ACHN (cell line): ENCODE measurements at regions not wholly inside any gene's neighbourhood (a gene's known extent, or its start where the extent isn't known, plus 50 kb on each side); places are given as distances from the start of the nearest gene placed in this dataset.
A peak's percentile ranks its signal among the peaks of the same experiment; 100 is the strongest.

Experiments
- DNase-seq: peaks from one replicate; pipeline ENCODE4 v3.0.0-alpha.2; 2015
- in situ Hi-C: cut with HindIII; loops from 2 replicates; pipeline ENCODE4 v1.10.0; 2017; ENCODE audit warnings: low sequenced_read_pairs, low pct_ligation_motif_present, low pct_unique_long_range_greater_than_20kb

DNA sequence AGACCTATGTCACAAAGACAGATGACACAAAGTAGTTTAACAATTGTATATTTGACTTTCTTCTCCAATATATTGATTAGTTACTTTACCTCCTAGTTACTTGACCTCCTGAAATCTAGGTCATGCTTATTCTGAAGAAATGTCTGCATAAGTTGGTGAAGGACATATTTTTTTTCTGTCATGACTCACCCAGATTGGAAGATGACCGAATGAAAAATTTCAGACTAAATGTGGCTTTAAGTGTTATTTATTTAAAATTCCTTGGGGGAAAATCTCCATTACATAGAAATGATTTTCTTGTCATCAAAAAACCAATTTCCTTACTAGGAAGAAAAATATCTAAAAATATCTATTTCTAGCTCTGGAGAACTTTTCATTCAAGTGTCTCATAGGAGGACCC is 217.1 kb downstream of the POSTN start:
- in situ Hi-C loops, result no loop called here
- DNase-seq, result no peak

DNA sequence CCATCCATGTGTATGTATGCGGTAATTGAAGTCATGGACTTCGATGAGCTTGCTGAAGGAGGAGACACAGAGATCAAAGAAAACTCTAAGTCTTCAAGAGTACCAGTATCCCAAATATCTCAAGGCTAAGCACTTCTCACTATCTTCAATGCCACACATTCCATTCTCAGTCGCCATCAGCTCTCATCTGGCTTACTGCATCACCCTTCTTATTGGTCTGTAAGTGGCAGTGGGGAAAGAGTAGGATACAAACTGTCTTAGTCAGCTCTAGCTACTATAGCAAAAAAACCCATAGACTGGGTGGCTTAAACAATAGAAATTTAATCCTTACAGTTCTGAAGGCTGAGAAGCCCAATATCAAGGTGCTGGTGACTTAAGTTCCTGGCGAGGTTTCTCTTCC is 218.7 kb downstream of the POSTN start:
- in situ Hi-C loops, result no loop called here
- DNase-seq, result no peak

DNA sequence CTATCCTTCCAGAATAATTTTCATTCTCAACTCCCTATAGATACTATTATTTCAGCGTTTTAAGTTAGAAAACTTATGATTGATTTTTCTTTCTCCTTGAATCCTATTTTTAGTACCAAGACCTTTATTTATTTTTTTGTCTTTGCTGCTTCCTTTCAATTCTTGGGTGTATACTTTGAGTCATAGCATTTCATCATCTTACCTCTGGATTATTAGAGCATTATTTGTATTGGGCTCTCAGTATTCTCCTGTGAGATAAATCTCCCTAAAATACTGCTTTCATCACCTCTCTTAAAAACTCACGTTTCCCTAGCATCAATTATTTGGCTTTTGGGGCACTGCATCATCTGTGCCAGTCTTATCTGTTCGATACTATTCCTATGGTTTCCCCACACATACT is 222.8 kb downstream of the POSTN start:
- DNase-seq, result no peak
- in situ Hi-C loops, result no loop called here

DNA sequence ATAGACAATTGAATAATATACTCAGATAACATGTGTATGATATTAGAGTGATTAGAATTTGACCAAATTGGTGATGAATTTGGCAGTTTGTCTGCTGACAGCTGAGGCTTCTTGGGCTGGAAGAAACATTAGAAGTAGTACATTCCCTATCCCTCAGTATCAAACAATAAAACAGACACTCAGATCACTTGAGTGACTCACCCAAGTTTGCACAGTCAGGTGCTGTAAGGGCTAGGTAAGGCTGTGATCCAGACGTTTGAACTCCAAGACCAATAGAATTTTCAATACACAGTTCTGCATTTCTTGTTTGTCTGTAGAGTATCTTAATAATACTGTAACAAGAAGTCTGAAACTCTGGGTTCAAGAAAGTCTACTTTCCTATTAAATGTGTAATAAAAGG is 223.5 kb downstream of the POSTN start:
- no peak for DNase-seq
- in situ Hi-C loops, result no loop called here

DNA sequence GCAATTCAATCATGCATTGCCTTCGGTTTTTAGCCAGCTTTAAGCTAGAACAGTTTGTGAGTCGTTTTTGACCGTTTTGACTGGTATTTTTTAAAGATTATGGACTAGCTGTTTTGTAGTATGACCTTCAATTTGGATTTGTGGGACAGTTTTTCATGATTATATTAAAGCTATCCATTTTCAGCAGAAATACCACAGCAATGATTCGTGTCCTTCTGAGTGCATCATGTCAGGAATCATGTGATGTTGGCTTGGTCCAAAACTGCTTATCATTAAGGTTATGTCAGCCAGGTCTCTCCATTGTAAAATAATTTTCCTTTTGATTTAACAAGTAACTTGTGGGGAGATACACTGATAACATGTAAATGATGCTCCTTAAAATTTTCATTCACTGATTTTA is 229.0 kb downstream of the POSTN start:
- in situ Hi-C loops, result no loop called here
- peak; percentile 8 for DNase-seq

DNA sequence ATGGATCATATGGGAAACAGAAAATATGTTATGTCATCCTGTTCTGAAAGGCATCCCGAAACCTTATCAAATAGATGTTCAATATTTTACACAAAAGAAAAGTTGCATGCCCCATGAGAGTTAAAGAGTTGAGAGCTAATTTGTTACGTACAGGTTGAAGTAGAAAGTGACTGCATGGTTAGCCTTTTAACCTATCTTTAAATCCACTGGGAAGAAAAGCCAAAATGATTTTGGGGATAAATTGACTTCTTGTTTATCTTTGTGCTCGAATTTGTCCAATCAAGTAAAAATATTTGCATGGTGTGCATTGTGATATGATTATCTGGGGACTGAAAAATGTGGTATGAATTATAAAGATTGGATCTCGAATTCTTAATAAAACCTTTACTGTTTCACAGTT is 230.1 kb downstream of the POSTN start:
- no peak for DNase-seq
- in situ Hi-C loops, result no loop called here

DNA sequence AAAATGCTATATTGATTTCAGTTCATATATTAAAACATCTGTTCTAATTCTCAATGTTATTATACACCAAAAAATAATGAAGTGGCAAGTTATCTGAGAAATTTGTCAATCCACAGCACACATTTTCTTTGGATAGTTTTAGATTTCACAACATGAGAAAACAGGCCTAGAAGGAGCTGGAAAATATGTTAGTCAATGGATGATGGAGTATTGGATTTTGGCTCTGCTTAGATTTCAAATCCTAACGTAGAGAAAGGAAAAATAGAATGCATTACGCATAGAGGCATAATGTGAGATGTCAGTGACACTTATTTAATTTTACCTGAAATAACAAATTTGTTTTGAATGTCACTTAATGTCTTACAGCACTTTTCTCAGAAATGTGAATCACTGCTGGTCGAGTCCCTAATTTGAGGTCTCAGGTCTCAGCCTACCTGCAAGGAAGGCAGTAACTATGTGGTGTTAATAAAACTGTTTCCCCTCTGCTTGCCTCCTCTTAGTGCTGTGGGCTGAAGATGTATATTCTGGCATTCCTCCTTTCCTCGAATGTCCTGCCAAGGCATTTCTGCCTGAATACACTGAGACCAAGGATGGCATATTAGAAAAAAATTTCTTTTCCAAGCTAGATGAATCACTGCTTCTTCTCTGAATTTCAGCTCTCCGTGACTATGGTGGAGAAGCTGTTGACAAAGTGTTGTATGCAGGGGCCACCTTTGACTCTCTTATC is 232.4 kb downstream of the POSTN start:
- in situ Hi-C loops, result no loop called here
- DNase-seq, result no peak

DNA sequence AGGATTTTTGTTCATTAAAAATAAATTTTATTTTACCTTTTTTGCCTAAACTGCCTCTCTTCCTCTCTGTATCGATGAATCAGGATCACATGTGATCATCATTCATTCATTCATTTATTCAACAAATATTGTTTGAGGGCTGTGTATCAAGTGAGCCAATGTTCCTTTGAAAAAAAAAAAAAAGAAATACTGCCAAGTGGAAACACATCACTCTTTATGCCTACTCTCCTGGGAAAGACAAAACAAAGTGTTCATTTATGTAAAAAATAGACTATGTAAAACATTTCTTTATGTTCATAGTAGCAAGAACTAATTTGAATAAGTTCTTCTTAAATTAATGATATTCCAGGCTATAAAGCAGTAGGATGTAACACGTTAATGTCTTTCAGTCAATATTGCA is 233.1 kb downstream of the POSTN start:
- in situ Hi-C loops, result no loop called here

DNA sequence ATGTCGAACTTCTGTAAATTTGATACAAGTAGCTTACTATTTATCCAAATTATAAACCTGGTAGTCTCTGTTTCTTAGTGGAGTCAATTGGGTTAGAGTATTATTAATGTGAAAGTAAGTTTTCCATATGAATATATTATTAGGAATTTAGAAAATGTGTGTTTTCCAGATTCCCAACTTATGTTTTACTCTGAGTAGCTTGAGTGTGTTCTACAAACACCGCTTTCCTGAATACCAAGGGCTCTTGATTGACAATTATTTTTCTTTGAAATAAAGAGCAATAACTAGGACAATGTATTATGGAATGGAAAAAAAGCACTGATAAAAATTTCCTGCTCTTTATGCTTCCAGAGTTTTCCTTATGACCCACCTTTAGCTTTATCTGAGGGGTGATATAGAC is 233.6 kb downstream of the POSTN start:
- in situ Hi-C loops, result no loop called here

More for the DNA sequence above, 233.1 kb downstream of the POSTN start:
- DNase-seq, result no peak

DNA sequence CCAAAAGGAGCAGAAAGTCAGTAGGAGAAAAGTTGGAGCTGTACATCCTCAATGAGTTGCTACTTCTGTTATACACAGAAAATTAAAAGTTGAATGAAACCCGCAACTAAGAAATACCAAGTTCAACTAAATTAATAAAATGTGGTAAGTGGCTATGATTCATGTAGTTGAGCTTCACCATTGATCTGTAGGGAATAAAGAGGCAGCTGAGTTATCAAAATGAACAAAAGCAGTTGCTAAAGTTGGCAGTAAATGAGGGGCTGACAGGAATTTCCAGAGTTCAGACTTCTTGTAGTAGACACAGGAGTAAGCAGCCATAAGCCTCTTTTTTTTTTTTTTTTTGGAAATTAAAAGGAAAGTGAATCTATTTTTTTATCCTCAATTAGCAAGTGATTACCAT is 234.6 kb downstream of the POSTN start:
- in situ Hi-C loops, result no loop called here
- DNase-seq, result no peak

More for the DNA sequence above, 233.6 kb downstream of the POSTN start:
- no peak for DNase-seq

DNA sequence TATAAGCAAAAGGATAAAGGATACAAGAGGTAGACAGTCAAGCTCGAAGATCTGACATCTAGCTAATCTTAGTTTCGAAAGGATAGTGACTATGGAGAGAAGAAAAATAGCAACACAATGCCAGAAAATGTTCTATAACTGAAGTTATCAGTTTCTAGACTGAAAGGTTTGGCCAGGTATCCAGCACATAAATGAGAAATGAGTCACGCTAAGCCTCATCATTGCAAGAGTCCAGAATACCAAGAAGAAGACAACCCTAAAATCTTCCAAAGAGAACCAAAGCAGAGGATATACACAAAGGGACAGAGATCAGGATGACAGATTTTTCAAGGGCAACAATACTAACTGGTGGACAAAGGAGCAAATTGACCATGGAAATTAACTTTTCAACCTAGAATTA is 237.0 kb downstream of the POSTN start:
- in situ Hi-C loops, result no loop called here
- DNase-seq, result no peak

DNA sequence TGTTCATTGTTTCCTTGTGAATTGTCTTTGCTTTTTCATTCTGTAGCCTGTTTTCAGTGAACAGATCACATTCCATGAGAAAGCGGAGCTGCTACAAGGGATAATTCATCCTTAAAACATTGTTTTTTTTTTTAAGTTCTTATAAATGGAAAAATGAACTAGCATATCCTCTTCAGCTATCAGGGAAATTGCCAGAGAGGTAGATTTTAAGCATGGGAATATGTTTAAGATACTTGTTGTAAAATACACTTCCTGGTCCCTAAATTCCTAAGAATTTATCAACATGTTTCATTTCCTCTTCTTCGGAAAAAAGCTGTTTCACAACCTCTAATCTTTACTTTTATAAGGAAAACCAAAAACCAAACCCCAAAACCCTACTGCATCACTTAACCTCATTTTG is 238.0 kb downstream of the POSTN start:
- in situ Hi-C loops, result no loop called here
- no peak for DNase-seq

DNA sequence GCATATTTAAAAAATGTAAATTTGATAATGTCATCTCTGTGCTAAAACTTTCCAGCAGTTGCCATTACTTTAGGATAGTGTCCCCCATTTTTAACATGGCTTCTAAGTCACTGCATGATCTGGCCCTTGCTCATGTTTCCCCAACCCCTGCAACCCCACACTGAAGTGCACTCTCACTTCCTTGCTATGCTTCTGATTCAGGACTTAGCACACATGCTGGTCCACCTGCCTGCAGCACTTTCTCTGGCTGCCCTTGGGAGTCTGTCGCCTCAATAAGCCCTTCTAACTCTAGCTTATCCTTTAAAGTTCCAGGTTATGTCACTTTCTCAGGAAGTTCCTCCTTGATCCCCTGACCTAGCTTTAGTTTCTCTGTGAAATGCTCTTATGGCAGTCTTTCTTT is 241.0 kb downstream of the POSTN start:
- in situ Hi-C loops, result no loop called here

DNA sequence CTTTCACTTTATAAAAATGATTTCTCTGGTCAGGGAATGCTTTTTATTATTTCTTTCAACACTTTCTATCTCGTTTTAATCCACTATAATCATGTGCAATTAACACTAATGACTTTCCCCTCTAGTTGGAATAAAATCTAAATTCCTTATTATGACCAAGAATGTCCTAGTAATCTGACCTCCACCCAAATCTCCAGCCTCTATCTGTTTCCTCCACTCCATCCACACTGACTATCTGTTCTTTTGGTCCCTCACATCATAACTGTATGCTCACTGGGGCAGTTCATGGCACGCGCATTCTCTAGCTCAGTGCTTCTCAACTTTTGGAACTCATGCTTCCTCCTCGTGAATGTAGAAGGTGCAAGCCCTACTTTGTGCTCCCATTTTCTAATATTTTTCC is 244.7 kb downstream of the POSTN start:
- in situ Hi-C loops, result no loop called here
- DNase-seq, result no peak

More for the DNA sequence above, 241.0 kb downstream of the POSTN start:
- DNase-seq, result no peak

DNA sequence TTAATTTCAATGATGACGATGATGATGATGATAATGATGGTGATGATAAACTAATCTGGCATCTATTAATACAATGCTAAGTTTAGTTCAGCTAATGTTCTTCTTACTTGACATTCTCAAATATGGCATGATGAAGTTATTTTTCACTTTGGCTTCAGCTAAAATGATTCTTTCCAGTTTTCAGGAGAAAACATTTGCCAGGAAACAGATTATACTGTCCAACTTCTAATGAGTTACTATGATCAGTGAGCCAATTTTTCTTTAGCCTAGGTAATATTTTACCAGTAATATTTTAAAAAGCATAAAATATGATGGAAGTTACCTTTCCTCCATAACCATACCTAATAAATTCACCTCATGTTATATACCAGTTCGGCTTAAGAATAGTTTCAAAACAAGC is 245.7 kb upstream of the CSNK1A1L start:
- in situ Hi-C loops, result no loop called here
- DNase-seq, result no peak

DNA sequence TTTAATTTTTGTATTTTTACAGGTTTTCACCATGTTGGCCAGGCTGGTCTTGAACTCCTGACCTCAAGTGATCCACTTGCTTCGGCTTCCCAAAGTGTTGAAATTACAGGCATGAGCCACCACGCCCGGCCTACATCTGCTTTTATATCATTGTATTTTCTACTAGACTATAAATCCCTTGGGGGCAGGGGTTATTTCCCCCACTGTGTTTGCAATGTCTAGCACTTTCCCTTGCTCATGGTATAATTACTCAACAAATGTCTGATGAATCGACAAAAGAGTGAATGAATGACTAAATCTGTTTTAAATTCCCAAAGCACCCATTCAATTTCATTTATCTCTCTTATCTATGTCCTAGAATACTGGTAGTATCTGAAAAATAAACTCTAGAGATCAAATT is 244.5 kb upstream of the CSNK1A1L start:
- in situ Hi-C loops, result no loop called here
- DNase-seq, result no peak

DNA sequence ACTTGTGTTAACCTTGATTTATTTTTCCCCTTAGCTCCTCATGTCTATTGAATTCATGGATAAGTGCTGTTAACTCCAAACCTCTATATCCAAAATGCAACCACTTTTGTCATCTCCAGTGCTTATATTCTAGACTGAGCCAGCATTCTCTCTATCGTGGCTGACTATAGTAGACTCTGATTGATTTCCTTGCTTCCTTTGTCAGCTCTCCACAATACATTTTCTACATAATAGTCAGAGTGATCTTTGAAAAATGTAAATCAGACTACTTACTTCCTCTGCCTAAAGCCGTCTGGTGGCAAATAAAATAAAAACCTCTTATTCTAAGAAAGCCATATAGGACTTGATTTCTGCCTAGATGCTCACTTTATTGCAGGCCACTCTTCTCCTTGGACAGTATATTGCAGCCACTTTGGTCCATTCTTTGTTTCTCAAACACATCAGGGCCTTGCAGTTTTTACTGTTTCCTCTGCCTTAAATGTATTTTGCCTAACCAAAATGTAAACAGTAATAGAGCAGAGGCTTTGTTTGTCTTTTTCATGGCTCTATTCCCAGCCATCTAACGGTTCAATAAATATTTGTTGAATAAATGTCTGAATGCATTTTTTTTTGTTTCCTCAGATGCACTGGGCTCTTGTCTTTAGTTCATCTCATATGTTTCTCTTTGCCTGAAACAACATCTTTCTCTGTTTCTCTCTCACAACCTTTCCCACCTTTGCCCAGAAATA is 243.6 kb upstream of the CSNK1A1L start:
- DNase-seq, result no peak
- in situ Hi-C loops, result no loop called here

DNA sequence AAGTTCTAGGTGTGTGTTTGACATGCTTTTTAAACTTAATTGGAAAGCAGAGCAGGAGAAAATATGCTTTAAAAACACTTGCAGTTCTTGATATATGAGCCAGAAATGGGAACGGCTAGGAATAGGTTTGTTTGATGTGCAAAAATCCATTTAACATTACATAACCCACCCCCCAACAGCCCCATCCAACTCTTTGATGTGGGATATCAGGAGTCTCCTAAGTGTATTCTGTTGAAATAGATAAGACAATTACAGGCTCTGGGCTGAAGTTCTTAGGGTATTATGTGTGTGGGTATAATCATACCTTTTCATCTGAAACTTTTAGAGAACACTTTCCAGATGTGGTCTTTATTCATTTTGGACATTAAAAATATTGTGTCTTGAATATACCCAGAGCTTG is 240.4 kb upstream of the CSNK1A1L start:
- no peak for DNase-seq
- in situ Hi-C loops, result no loop called here

DNA sequence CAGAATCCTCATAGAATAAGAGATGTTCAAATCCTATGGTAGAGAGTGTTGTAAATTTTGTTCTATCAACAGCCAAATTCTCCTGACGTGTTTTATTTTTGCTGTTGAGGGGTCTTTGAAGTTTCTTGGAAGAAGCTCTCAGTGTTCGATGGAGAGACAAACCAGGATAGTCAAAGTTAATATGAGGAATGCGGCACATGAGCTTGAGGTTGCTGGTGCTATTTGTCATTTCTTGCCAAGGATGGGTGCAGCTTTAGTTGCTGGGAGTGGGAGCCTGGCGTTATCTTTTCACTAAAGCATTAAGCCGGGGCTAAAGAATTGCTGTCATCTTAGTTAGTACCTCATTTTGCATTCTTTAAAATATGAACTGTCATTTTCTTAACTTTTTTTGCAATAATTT is 239.9 kb upstream of the CSNK1A1L start:
- no peak for DNase-seq
- in situ Hi-C loops, result no loop called here

DNA sequence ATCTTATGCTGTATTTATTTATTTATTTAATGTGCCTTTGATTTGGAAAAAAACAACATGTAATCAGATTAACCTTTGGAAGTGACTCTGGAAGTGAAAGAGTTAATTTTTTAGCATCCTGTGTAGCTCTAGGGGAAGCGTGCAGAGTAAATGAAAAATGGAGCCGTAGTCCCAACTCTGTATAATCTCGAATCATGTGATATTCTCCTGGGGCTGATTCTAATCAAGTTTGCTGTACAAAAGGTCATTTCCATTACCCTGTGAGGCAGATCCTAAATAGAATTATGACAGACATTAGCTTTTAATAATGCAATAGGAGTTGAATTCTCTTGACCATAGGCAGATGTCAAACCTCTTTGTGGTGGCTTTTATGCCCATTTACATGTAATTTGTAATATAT is 238.6 kb upstream of the CSNK1A1L start:
- in situ Hi-C loops, result no loop called here
- no peak for DNase-seq
